WTC11 (cell line): ENCODE measurements at regions not wholly inside any gene's neighbourhood (a gene's known extent, or its start where the extent isn't known, plus 50 kb on each side); places are given as distances from the start of the nearest gene placed in this dataset.
A peak's percentile ranks its signal among the peaks of the same experiment; 100 is the strongest.

Experiments used
- ATAC-seq: fragments of 200-7000 bp; cut with Tn5 transposase; 2 replicates; pipeline ENCODE4 v1.10.0; 2021; ENCODE audit warnings: mild to moderate bottlenecking, moderate library complexity
- CTCF ChIA-PET: fragments of 300-600 bp; sonication (Branson Sonifier 250); formaldehyde crosslinking; loops from one replicate; lab custom pipeline; 2021; ENCODE audit warnings: antibody characterized with exemption; lab: Charles Lee
- POLR2A ChIA-PET: fragments of 350-600 bp; sonication (Branson Sonifier 250); formaldehyde crosslinking; loops from one replicate; lab custom pipeline; 2021; ENCODE audit warnings: antibody characterized with exemption; lab: Charles Lee
- DNase-seq: peaks from one replicate; pipeline ENCODE4 v3.0.0; 2021; ENCODE audit warnings: low spot score
- H3K27ac Mint-ChIP-seq: 2 replicates; pipeline ENCODE4 v1.8.0; 2021; ENCODE audit warnings: mixed read lengths
- H3K27me3 Mint-ChIP-seq: 2 replicates; pipeline ENCODE4 v1.8.0; 2021; ENCODE audit warnings: low read depth, mild to moderate bottlenecking, moderate library complexity, mixed read lengths
- H3K36me3 Mint-ChIP-seq: 2 replicates; pipeline ENCODE4 v1.8.0; 2021; ENCODE audit warnings: mixed read lengths
- H3K4me1 Mint-ChIP-seq: 2 replicates; pipeline ENCODE4 v1.8.0; 2022; ENCODE audit warnings: mixed read lengths
- H3K4me3 Mint-ChIP-seq: 2 replicates; pipeline ENCODE4 v1.8.0; 2021; ENCODE audit warnings: mild to moderate bottlenecking, moderate library complexity, mixed read lengths
- H3K9me3 Mint-ChIP-seq: 2 replicates; pipeline ENCODE4 v1.8.0; 2021; ENCODE audit warnings: mixed read lengths
- ATF2 ChIP-seq: sonication (generic); formaldehyde crosslinking; IDR thresholded peaks from 2 replicates; pipeline ENCODE4 v1.8.1; 2022; ENCODE audit warnings: low read depth, missing genetic modification reagents, borderline replicate concordance
- CREB1 ChIP-seq: sonication (generic); formaldehyde crosslinking; IDR thresholded peaks from 2 replicates; pipeline ENCODE4 v1.8.0; 2023; ENCODE audit warnings: mild to moderate bottlenecking, missing genetic modification reagents
- E2F5 ChIP-seq: sonication (generic); formaldehyde crosslinking; IDR thresholded peaks from 2 replicates; pipeline ENCODE4 v1.8.1; 2022; ENCODE audit warnings: mild to moderate bottlenecking, moderate library complexity, missing genetic modification reagents
- ELF4 ChIP-seq: sonication (generic); formaldehyde crosslinking; IDR thresholded peaks from 2 replicates; pipeline ENCODE4 v1.8.1; 2022; ENCODE audit warnings: low read depth, mild to moderate bottlenecking, moderate library complexity, missing genetic modification reagents
- EMX1 ChIP-seq: fragments of 250-450 bp; sonication (Bioruptor Pico); IDR thresholded peaks from 2 replicates; pipeline ENCODE4 v1.8.0; 2021; ENCODE audit warnings: mild to moderate bottlenecking
- FOXP4 ChIP-seq: sonication (generic); formaldehyde crosslinking; IDR thresholded peaks from 2 replicates; pipeline ENCODE4 v1.8.0; 2022; ENCODE audit warnings: mild to moderate bottlenecking, missing genetic modification reagents
- GTF2I ChIP-seq: fragments of 250-450 bp; sonication (Bioruptor Pico); conservative IDR thresholded peaks from 2 replicates; pipeline ENCODE4 v1.4.0; 2021; ENCODE audit warnings: mild to moderate bottlenecking
- JUN ChIP-seq: sonication (generic); formaldehyde crosslinking; IDR thresholded peaks from 2 replicates; pipeline ENCODE4 v1.8.0; 2023; ENCODE audit warnings: mild to moderate bottlenecking, missing genetic modification reagents
- NR2C2 ChIP-seq: sonication (generic); formaldehyde crosslinking; IDR thresholded peaks from 2 replicates; pipeline ENCODE4 v1.8.0; 2022; ENCODE audit warnings: mild to moderate bottlenecking, missing genetic modification reagents
- NR3C1 ChIP-seq: sonication (generic); formaldehyde crosslinking; conservative IDR thresholded peaks from 2 replicates; pipeline ENCODE4 v1.8.1; 2023; ENCODE audit warnings: low read depth, mild to moderate bottlenecking, missing genetic modification reagents
- PRDM15 ChIP-seq: sonication (generic); formaldehyde crosslinking; IDR thresholded peaks from 2 replicates; pipeline ENCODE4 v1.8.0; 2022; ENCODE audit warnings: missing genetic modification reagents
- STAT6 ChIP-seq: sonication (generic); formaldehyde crosslinking; conservative IDR thresholded peaks from 2 replicates; pipeline ENCODE4 v1.8.1; 2023; ENCODE audit warnings: mild to moderate bottlenecking, low read depth, missing genetic modification reagents, moderate library complexity
- ZNF281 ChIP-seq: sonication (generic); formaldehyde crosslinking; IDR thresholded peaks from 2 replicates; pipeline ENCODE4 v1.8.0; 2023; ENCODE audit warnings: mild to moderate bottlenecking, missing genetic modification reagents
- ZNF416 ChIP-seq: fragments of 250-450 bp; sonication (Bioruptor Pico); IDR thresholded peaks from 2 replicates; pipeline ENCODE4 v1.9.0; 2021; ENCODE audit warnings: mild to moderate bottlenecking, inconsistent platforms
- ZNF512 ChIP-seq: sonication (generic); formaldehyde crosslinking; IDR thresholded peaks from 2 replicates; pipeline ENCODE4 v1.8.1; 2022; ENCODE audit warnings: missing genetic modification reagents, borderline replicate concordance

- DNase-seq (peak; percentile 36), ATAC-seq (peak; percentile 83)
- Mint-ChIP-seq H3K27me3 (no peaks in the 10 kb centered on the region), H3K9me3 (peaks cover 5% of the 10 kb centered on the region), H3K27ac (no peak overlapping the region), H3K36me3 (no peaks in the 10 kb centered on the region), H3K4me1 (peaks cover 6% of the 10 kb centered on the region), H3K4me3 (no peak overlapping the region)
- POLR2A ChIA-PET = no interaction called here
- TF ChIP-seq ZNF416 = no peak
- no peak for TF ChIP-seq EMX1 (CRISPR knock-in tag)
- no peak for TF ChIP-seq ZNF281 (CRISPR knock-in tag)
- no peak for TF ChIP-seq JUN (CRISPR knock-in tag)
- TF ChIP-seq FOXP4 (CRISPR knock-in tag) = no peak
- no peak for TF ChIP-seq GTF2I (CRISPR knock-in tag)
- no peak for TF ChIP-seq CREB1 (CRISPR knock-in tag)
- no peak for TF ChIP-seq NR2C2
- TF ChIP-seq ATF2 (CRISPR knock-in tag) = no peak
- TF ChIP-seq ELF4 = no peak
- no peak for TF ChIP-seq STAT6 (CRISPR knock-in tag)
- TF ChIP-seq ZNF512 (CRISPR knock-in tag) = no peak
- TF ChIP-seq E2F5 = no peak
- TF ChIP-seq NR3C1 (CRISPR knock-in tag) = no peak
- no peak for TF ChIP-seq PRDM15 (CRISPR knock-in tag)
- CTCF ChIA-PET = interaction anchor here (0.5 to 1.1 kb wide), 2 partner anchors 42 to 54 kb away, joined by 4 to 5 read pairs; no protein-coding TSS in a partner anchor
These were observed 205.2 kb upstream of the APCDD1 start for GRCh38 chr18:10249270-10249669.
